AG08395 (cell line): ENCODE measurements at regions not wholly inside any gene's neighbourhood (a gene's known extent, or its start where the extent isn't known, plus 50 kb on each side); places are given as distances from the start of the nearest gene placed in this dataset.

Experiments used
- DNase-seq: peaks from one replicate; pipeline ENCODE4 v3.0.0; 2012; ENCODE audit warnings: mixed read lengths, low spot score

GRCh38 chr2:103734911-103735310 is 973.1 kb downstream of the TMEM182 start:
- DNase-seq: no peak

GRCh38 chr2:103738108-103738507 is 976.3 kb downstream of the TMEM182 start:
- DNase-seq: no peak

- DNase-seq: no peak
These were observed 976.8 kb downstream of the TMEM182 start for GRCh38 chr2:103738606-103739005.

- no peak for DNase-seq
These were observed 977.4 kb downstream of the TMEM182 start for GRCh38 chr2:103739186-103739585.

- no peak for DNase-seq
These were observed 978.1 kb downstream of the TMEM182 start for GRCh38 chr2:103739921-103740320.

GRCh38 chr2:103740631-103741030 is 978.8 kb downstream of the TMEM182 start:
- no peak for DNase-seq

GRCh38 chr2:103743195-103743594 is 981.4 kb downstream of the TMEM182 start:
- no peak for DNase-seq

GRCh38 chr2:103754530-103754929 is 992.7 kb downstream of the TMEM182 start:
- DNase-seq: no peak

GRCh38 chr2:103773884-103774283 is 1012.1 kb downstream of the TMEM182 start:
- DNase-seq: no peak

- no peak for DNase-seq
These were observed 1018.4 kb downstream of the TMEM182 start for GRCh38 chr2:103780088-103780702.

- DNase-seq: no peak
These were observed 1019.5 kb downstream of the TMEM182 start for GRCh38 chr2:103781313-103781712.

GRCh38 chr2:103784261-103784660 is 1022.4 kb downstream of the TMEM182 start:
- DNase-seq: no peak

GRCh38 chr2:103785432-103785831 is 1023.6 kb downstream of the TMEM182 start:
- DNase-seq: no peak

GRCh38 chr2:103785956-103786355 is 1024.1 kb downstream of the TMEM182 start:
- no peak for DNase-seq

- DNase-seq: no peak
These were observed 1026.6 kb downstream of the TMEM182 start for GRCh38 chr2:103788389-103788788.

GRCh38 chr2:103788951-103789350 is 1027.1 kb downstream of the TMEM182 start:
- DNase-seq: no peak

GRCh38 chr2:103789381-103790095 is 1027.7 kb downstream of the TMEM182 start:
- DNase-seq: no peak

GRCh38 chr2:103792042-103792441 is 1030.2 kb downstream of the TMEM182 start:
- DNase-seq: no peak

- no peak for DNase-seq
These were observed 1036.5 kb downstream of the TMEM182 start for GRCh38 chr2:103798291-103798690.

GRCh38 chr2:103804013-103804412 is 1042.2 kb downstream of the TMEM182 start:
- no peak for DNase-seq

GRCh38 chr2:103805746-103806145 is 1043.9 kb downstream of the TMEM182 start:
- no peak for DNase-seq

GRCh38 chr2:103808814-103809213 is 1045.1 kb upstream of the POU3F3 start:
- no peak for DNase-seq

GRCh38 chr2:103809415-103809814 is 1044.5 kb upstream of the POU3F3 start:
- DNase-seq: no peak

GRCh38 chr2:103809941-103810441 is 1043.9 kb upstream of the POU3F3 start:
- DNase-seq: no peak
